Neural cell (in vitro differentiated cells): ENCODE measurements at regions not wholly inside any gene's neighbourhood (a gene's known extent, or its start where the extent isn't known, plus 50 kb on each side); places are given as distances from the start of the nearest gene placed in this dataset.

ENCODE experiments used
- CTCF ChIP-seq: fragments of 450-650 bp; IDR thresholded peaks from 2 replicates; pipeline ENCODE4 v1.5.1; 2014; ENCODE audit warnings: antibody characterized with exemption, mild to moderate bottlenecking, moderate library complexity; ENCODE audit not compliant: poor library complexity, severe bottlenecking
- EP300 ChIP-seq: fragments of 450-650 bp; conservative IDR thresholded peaks from 2 replicates; pipeline ENCODE4 v1.6.1; 2014; ENCODE audit warnings: antibody characterized with exemption, mild to moderate bottlenecking, moderate library complexity; ENCODE audit not compliant: poor library complexity, severe bottlenecking
- EZH2 ChIP-seq: fragments of 200-600, 300-800 bp; shearing (Covaris generic), sonication (generic); IDR thresholded peaks from 2 replicates; pipeline ENCODE4 v1.6.1; 2014; ENCODE audit warnings: antibody characterized with exemption, low read length, borderline replicate concordance, mild to moderate bottlenecking; ENCODE audit not compliant: insufficient read depth, poor library complexity, severe bottlenecking
- MXI1 ChIP-seq: fragments of 450-650 bp; conservative IDR thresholded peaks from 2 replicates; pipeline ENCODE4 v1.6.1; 2014; ENCODE audit warnings: antibody characterized with exemption, mild to moderate bottlenecking; ENCODE audit not compliant: poor library complexity, severe bottlenecking
- POLR2AphosphoS5 ChIP-seq: IDR thresholded peaks from 2 replicates; pipeline ENCODE4 v1.6.1; 2012
- TAF1 ChIP-seq: IDR thresholded peaks from 2 replicates; pipeline ENCODE4 v1.6.1; 2012; ENCODE audit warnings: low read depth

DNA sequence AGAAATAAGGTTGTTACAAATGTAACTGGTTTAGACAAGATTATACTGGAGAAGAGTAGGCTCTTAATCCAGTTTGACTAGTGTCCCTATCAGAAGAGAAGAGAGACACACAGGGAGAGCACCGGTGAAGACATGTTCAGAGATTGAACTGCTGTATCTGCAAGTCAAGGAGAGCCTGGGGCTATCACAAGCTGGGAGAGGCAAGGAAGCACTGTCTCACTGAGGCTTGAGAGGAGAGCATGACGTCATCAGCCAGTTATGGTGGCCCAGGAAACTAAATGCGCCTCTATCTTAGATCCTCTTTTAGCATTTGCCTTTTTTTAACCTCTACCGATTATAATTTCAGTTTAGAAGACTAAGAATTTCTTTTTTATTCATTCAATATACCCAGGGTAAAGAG lies 583.4 kb downstream of the TRAM1L1 start:
- no peak for TF ChIP-seq EP300
- TF ChIP-seq CTCF, result no peak
- no peak for TF ChIP-seq POLR2AphosphoS5
- TF ChIP-seq EZH2, result no peak
- TF ChIP-seq MXI1, result no peak
- no peak for TF ChIP-seq TAF1
